D721Med (cell line): ENCODE measurements at regions not wholly inside any gene's neighbourhood (a gene's known extent, or its start where the extent isn't known, plus 50 kb on each side); places are given as distances from the start of the nearest gene placed in this dataset.

Experiments used
- DNase-seq: peaks from one replicate; pipeline ENCODE4 v3.0.0; 2011; ENCODE audit warnings: low spot score; ENCODE audit not compliant: insufficient read length
- FAIRE-seq: peaks from 2 replicates; lab custom pipeline; 2011; peaks lifted over from hg19 to GRCh38; lab: Jason Lieb, UNC
- CTCF ChIP-seq: IDR thresholded peaks from 2 replicates; pipeline ENCODE4 v1.5.1; 2012; ENCODE audit warnings: mild to moderate bottlenecking, control low read depth; ENCODE audit not compliant: insufficient read depth; ENCODE audit errors: missing control alignments

GRCh38 chr14:46248001-46248630, 403.5 kb downstream of the RPL10L start:
- no peak for FAIRE-seq
- no peak for DNase-seq
- no peak for TF ChIP-seq CTCF

- TF ChIP-seq CTCF, result no peak
- DNase-seq (no peak), FAIRE-seq (no peak)
Observed at GRCh38 chr14:46245276-46245675, 406.3 kb downstream of the RPL10L start.

DNA sequence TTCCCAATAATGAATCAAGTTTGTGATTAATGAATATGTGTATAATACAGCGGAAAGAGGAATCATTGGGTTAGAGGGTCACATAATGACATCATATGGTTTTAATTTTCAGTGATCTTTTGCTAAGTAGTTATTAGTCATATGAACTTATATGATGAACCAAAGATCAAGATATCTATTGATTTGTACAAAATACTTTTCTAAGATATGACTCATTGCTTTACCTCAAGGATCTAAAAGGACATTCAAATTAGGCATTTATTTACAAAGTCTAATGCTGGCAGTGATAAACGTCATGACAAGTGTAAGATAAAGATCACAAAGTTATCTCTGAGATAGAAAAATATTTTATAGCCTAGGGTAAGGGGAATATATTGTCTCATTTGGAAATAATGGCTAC, 417.8 kb downstream of the RPL10L start:
- FAIRE-seq, result no peak
- no peak for TF ChIP-seq CTCF
- DNase-seq, result no peak

- FAIRE-seq (no peak), DNase-seq (no peak)
- TF ChIP-seq CTCF, result no peak
Observed at GRCh38 chr14:46230540-46230939, 421.0 kb downstream of the RPL10L start.

GRCh38 chr14:46215801-46216200, 435.8 kb downstream of the RPL10L start:
- DNase-seq (no peak), FAIRE-seq (no peak)
- TF ChIP-seq CTCF, result no peak

- TF ChIP-seq CTCF, result no peak
- no peak for FAIRE-seq
- DNase-seq, result no peak
Observed at GRCh38 chr14:46198676-46199075, 452.9 kb downstream of the RPL10L start.

GRCh38 chr14:46197856-46198255, 453.7 kb downstream of the RPL10L start:
- DNase-seq (no peak), FAIRE-seq (peak; percentile 55)
- TF ChIP-seq CTCF, result no peak
